Stimulated activated CD4-positive, alpha-beta T cell treated with anti-CD3 and anti-CD28 coated beads, Interleukin-4, amount 100 ng/mL, for 24 hours (primary cell): ENCODE measurements at regions not wholly inside any gene's neighbourhood (a gene's known extent, or its start where the extent isn't known, plus 50 kb on each side); places are given as distances from the start of the nearest gene placed in this dataset.
"Not testable (repeated sequence)": the region's sequence is repeated elsewhere in the genome, so short reads cannot be mapped to it uniquely, and the experiment has no call there.

Source experiments
- DNase-seq: peaks from one replicate; pipeline ENCODE4 v3.0.0-alpha.2; 2020

- no peak for DNase-seq
Observed at GRCh38 chr14:53857625-53858344, 98.8 kb downstream of the BMP4 start.

- DNase-seq = no peak
Observed at GRCh38 chr14:53855574-53855973, 101.1 kb downstream of the BMP4 start.

GRCh38 chr14:53855127-53855526, 101.5 kb downstream of the BMP4 start:
- DNase-seq = no peak

GRCh38 chr14:53851394-53852090, 105.1 kb downstream of the BMP4 start:
- DNase-seq = no peak

- DNase-seq = no peak
Observed at GRCh38 chr14:53850714-53851296, 105.8 kb downstream of the BMP4 start.

GRCh38 chr14:53849549-53849948, 107.1 kb downstream of the BMP4 start:
- DNase-seq = no peak

GRCh38 chr14:53848854-53849253, 107.8 kb downstream of the BMP4 start:
- no peak for DNase-seq

- no peak for DNase-seq
Observed at GRCh38 chr14:53847881-53848280, 108.7 kb downstream of the BMP4 start.

- no peak for DNase-seq
Observed at GRCh38 chr14:53847057-53847456, 109.6 kb downstream of the BMP4 start.

GRCh38 chr14:53845813-53846693, 110.6 kb downstream of the BMP4 start:
- no peak for DNase-seq

GRCh38 chr14:53842938-53843337, 113.7 kb downstream of the BMP4 start:
- no peak for DNase-seq

- DNase-seq = no peak
Observed at GRCh38 chr14:53841109-53842099, 115.2 kb downstream of the BMP4 start.

- DNase-seq = no peak
Observed at GRCh38 chr14:53840444-53840843, 116.2 kb downstream of the BMP4 start.

GRCh38 chr14:53838374-53838773, 118.3 kb downstream of the BMP4 start:
- no peak for DNase-seq

- not testable (repeated sequence) for DNase-seq
Observed at GRCh38 chr14:53837656-53838055, 119.0 kb downstream of the BMP4 start.

GRCh38 chr14:53836551-53836950, 120.1 kb downstream of the BMP4 start:
- no peak for DNase-seq

GRCh38 chr14:53828820-53829219, 127.8 kb downstream of the BMP4 start:
- no peak for DNase-seq

GRCh38 chr14:53824061-53824460, 132.6 kb downstream of the BMP4 start:
- no peak for DNase-seq

- DNase-seq = no peak
Observed at GRCh38 chr14:53814392-53814791, 142.2 kb downstream of the BMP4 start.

GRCh38 chr14:53810221-53810620, 146.4 kb downstream of the BMP4 start:
- DNase-seq = no peak

GRCh38 chr14:53808042-53808441, 148.6 kb downstream of the BMP4 start:
- DNase-seq = no peak

GRCh38 chr14:53807542-53807941, 149.1 kb downstream of the BMP4 start:
- no peak for DNase-seq
